ENCODE measurements at regions not wholly inside any gene's neighbourhood (a gene's known extent, or its start where the extent isn't known, plus 50 kb on each side); places are given as distances from the start of the nearest gene placed in this dataset.

- intact Hi-C loops (cut with micrococcal nuclease), result no loop called here
- H3K4me1 Mint-ChIP-seq, result no peaks in the 10 kb centered on the region
- peaks cover 9 to 22% of the 10 kb centered on the region in 2 donors for H3K27me3 Mint-ChIP-seq (ENCODE audit: low read depth in 2 of 2)
- TF ChIP-seq, protein P1, sequence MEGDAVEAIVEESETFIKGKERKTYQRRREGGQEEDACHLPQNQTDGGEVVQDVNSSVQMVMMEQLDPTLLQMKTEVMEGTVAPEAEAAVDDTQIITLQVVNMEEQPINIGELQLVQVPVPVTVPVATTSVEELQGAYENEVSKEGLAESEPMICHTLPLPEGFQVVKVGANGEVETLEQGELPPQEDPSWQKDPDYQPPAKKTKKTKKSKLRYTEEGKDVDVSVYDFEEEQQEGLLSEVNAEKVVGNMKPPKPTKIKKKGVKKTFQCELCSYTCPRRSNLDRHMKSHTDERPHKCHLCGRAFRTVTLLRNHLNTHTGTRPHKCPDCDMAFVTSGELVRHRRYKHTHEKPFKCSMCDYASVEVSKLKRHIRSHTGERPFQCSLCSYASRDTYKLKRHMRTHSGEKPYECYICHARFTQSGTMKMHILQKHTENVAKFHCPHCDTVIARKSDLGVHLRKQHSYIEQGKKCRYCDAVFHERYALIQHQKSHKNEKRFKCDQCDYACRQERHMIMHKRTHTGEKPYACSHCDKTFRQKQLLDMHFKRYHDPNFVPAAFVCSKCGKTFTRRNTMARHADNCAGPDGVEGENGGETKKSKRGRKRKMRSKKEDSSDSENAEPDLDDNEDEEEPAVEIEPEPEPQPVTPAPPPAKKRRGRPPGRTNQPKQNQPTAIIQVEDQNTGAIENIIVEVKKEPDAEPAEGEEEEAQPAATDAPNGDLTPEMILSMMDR (IDR thresholded peaks at IDR 0.05), result no peak
- ATAC-seq (no peak), DNase-seq (no peak)
- H3K27me3 ChIP-seq (ENCODE audit: control insufficient read depth, insufficient read depth, low read length), result no peaks in the 10 kb centered on the region
- no peaks in the 10 kb centered on the region for H3K4me1 ChIP-seq (ENCODE audit: control insufficient read depth, insufficient read depth, low read length)
- H3K27ac ChIP-seq (ENCODE audit: low read length), result no peak overlapping the region
- no peaks in the 10 kb centered on the region for H3K36me3 Mint-ChIP-seq
- H3K9me3 ChIP-seq (ENCODE audit: control insufficient read depth, insufficient read depth, low read length), result no peaks in the 10 kb centered on the region
- WGBS (ENCODE audit: insufficient coverage), result 75% methylated on average over 6 of the region's 6 CpGs
- H3K4me3 ChIP-seq (ENCODE audit: low read length), result no peak overlapping the region
- H3K27ac Mint-ChIP-seq, result no peak overlapping the region
- no peaks in the 10 kb centered on the region for H3K36me3 ChIP-seq (ENCODE audit: control insufficient read depth, insufficient read depth, low read length)
- H3K4me3 Mint-ChIP-seq, result no peak overlapping the region
- H3K9me3 Mint-ChIP-seq, result no peaks in the 10 kb centered on the region
Observed at GRCh38 chr11:119803726-119804294, 74.8 kb upstream of the NECTIN1 start.

DNA sequence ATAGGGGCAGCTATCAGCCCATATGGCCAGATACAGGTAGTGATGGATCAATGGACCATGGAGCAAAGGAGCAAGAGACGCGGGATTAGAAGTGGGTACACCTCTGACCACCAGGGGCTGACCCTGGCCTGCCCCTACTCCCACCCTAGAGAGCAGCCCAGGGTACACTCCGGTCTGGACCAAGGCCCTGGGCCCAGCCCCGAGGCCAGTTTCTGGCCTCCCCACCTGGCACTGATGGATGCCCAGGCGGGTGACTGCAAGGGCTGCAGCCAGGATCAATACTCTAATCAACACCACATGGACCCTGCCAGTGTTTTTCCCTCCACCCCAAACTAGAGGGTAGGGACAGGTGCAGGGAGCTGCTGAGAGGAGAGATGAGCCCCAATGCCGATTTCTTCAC is 74.1 kb upstream of the NECTIN1 start:
- Mint-ChIP-seq H3K4me1 (no peaks in the 10 kb centered on the region), H3K27ac (no peak overlapping the region), H3K9me3 (no peaks in the 10 kb centered on the region), H3K27me3 (ENCODE audit: low read depth in 2 of 2) (peaks cover 11 to 22% of the 10 kb centered on the region in 2 donors), H3K4me3 (no peak overlapping the region), H3K36me3 (no peaks in the 10 kb centered on the region)
- Histone ChIP-seq H3K9me3 (ENCODE audit: control insufficient read depth, insufficient read depth, low read length) (no peaks in the 10 kb centered on the region), H3K4me3 (ENCODE audit: low read length) (no peak overlapping the region), H3K4me1 (ENCODE audit: control insufficient read depth, insufficient read depth, low read length) (no peaks in the 10 kb centered on the region), H3K36me3 (ENCODE audit: control insufficient read depth, insufficient read depth, low read length) (no peaks in the 10 kb centered on the region), H3K27ac (ENCODE audit: low read length) (no peak overlapping the region), H3K27me3 (ENCODE audit: control insufficient read depth, insufficient read depth, low read length) (no peaks in the 10 kb centered on the region)
- TF ChIP-seq, protein P1 (IDR thresholded peaks at IDR 0.05), result no peak
- intact Hi-C loops (cut with micrococcal nuclease), result no loop called here
- DNase-seq, result no peak
- ATAC-seq, result no peak
- 75% methylated on average over 6 of the region's 6 CpGs for WGBS (ENCODE audit: insufficient coverage)

- TF ChIP-seq, protein P1 (IDR thresholded peaks at IDR 0.05), result no peak
- no peak for DNase-seq
- Mint-ChIP-seq H3K27ac (no peak overlapping the region), H3K4me1 (no peaks in the 10 kb centered on the region), H3K36me3 (no peaks in the 10 kb centered on the region), H3K4me3 (no peak overlapping the region), H3K9me3 (no peaks in the 10 kb centered on the region), H3K27me3 (ENCODE audit: low read depth in 2 of 2) (peaks cover 11 to 24% of the 10 kb centered on the region in 2 donors)
- H3K27me3 ChIP-seq (ENCODE audit: control insufficient read depth, insufficient read depth, low read length), result no peaks in the 10 kb centered on the region
- H3K4me1 ChIP-seq (ENCODE audit: control insufficient read depth, insufficient read depth, low read length), result no peaks in the 10 kb centered on the region
- no peak overlapping the region for H3K27ac ChIP-seq (ENCODE audit: low read length)
- intact Hi-C loops (cut with micrococcal nuclease), result no loop called here
- no peak for ATAC-seq
- 86% methylated on average over 5 of the region's 5 CpGs for WGBS (ENCODE audit: insufficient coverage)
- no peaks in the 10 kb centered on the region for H3K9me3 ChIP-seq (ENCODE audit: control insufficient read depth, insufficient read depth, low read length)
- H3K4me3 ChIP-seq (ENCODE audit: low read length), result no peak overlapping the region
- H3K36me3 ChIP-seq (ENCODE audit: control insufficient read depth, insufficient read depth, low read length), result no peaks in the 10 kb centered on the region
Observed at GRCh38 chr11:119802670-119803069, 73.7 kb upstream of the NECTIN1 start.

DNA sequence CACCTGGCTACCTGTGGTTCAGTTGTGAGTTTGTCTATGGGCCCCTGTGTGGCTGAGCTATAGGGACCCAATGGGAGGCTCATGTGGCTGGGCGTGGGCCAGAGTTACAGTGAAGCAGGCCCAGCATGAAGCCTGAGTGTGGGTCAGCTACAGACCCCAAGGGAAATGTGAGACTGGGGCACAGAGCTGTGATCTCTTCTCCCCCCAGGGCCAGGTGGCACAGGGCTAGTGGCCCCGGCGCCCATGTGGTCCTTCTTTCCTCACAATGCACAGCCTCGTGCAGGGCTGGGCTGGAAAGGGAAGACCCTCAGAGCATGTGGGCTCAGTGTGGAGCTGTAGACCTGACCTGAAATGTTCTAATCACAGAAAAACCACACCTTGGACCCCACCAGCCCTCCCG is 71.6 kb upstream of the NECTIN1 start:
- Mint-ChIP-seq H3K27ac (no peak overlapping the region), H3K36me3 (no peaks in the 10 kb centered on the region), H3K4me3 (no peak overlapping the region), H3K4me1 (no peaks in the 10 kb centered on the region), H3K9me3 (no peaks in the 10 kb centered on the region), H3K27me3 (ENCODE audit: low read depth in 2 of 2) (peaks cover 20 to 35% of the 10 kb centered on the region in 2 donors)
- Histone ChIP-seq H3K9me3 (ENCODE audit: control insufficient read depth, insufficient read depth, low read length) (no peaks in the 10 kb centered on the region), H3K27me3 (ENCODE audit: control insufficient read depth, insufficient read depth, low read length) (no peaks in the 10 kb centered on the region), H3K36me3 (ENCODE audit: control insufficient read depth, insufficient read depth, low read length) (no peaks in the 10 kb centered on the region), H3K27ac (ENCODE audit: low read length) (no peak overlapping the region), H3K4me1 (ENCODE audit: control insufficient read depth, insufficient read depth, low read length) (no peaks in the 10 kb centered on the region), H3K4me3 (ENCODE audit: low read length) (no peak overlapping the region)
- DNase-seq, result no peak
- TF ChIP-seq, protein P1 (IDR thresholded peaks at IDR 0.05), result no peak
- intact Hi-C loops (cut with micrococcal nuclease), result no loop called here
- WGBS (ENCODE audit: insufficient coverage), result 93% methylated on average over 5 of the region's 5 CpGs
- ATAC-seq, result no peak
